Dedifferentiated amniotic fluid mesenchymal stem cell (primary cell): ENCODE measurements at regions not wholly inside any gene's neighbourhood (a gene's known extent, or its start where the extent isn't known, plus 50 kb on each side); places are given as distances from the start of the nearest gene placed in this dataset.
A peak's percentile ranks its signal among the peaks of the same experiment; 100 is the strongest.
"Not testable (repeated sequence)": the region's sequence is repeated elsewhere in the genome, so short reads cannot be mapped to it uniquely, and the experiment has no call there.

Experiments
- DNase-seq: peaks from one replicate; pipeline ENCODE4 v3.0.0-alpha.2; 2016; ENCODE audit errors: extremely low spot score

DNA sequence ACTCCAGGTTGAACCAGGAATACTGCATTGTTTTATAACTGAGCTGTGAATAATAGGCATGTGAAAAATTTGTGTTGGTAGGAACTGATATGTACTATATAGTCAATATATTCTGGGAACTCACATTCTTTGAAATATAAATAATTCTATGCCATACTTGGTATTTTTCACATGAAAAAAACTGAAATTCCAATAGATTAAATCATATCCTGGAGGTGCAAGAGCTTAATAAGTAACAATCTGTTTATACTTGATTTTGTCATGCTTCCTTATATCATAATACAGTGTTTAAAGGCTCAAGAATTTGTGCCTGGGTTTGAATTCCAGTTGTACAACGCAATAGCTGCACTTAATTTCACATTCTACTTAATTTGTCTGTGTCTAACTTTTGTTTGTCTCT, 387.0 kb downstream of the USP25 start:
- peak; percentile 17 for DNase-seq

DNA sequence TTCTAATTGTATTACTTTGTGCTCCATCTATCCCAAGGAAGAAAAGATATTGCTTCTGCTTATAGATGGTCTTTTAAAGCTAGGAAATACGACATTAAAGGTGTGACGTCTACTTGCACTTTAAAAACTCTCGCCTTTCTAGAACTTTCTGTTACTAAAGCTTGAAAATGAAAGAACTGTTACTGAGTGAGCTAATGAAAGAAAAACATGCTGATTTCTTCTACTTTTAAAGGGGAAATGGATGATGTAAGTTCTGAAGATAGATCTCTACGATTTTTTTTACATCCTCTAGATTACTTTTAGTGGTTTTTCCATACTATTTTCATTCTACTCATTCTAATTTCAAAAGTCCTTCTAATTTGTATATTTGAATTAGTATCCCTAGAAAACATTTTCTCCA, 387.5 kb downstream of the USP25 start:
- peak; percentile 40 for DNase-seq

GRCh38 chr21:16117851-16118590, 388.2 kb downstream of the USP25 start:
- DNase-seq, result peak; percentile 77

- DNase-seq, result peak; percentile 92
These were observed 394.8 kb downstream of the USP25 start for GRCh38 chr21:16124378-16125138.

GRCh38 chr21:16125274-16125673, 395.5 kb downstream of the USP25 start:
- DNase-seq, result peak; percentile 42

- not testable (repeated sequence) for DNase-seq
These were observed 402.7 kb downstream of the USP25 start for GRCh38 chr21:16132453-16132852.

- DNase-seq, result no peak
These were observed 403.5 kb downstream of the USP25 start for GRCh38 chr21:16133248-16133647.

GRCh38 chr21:16134134-16134533, 404.4 kb downstream of the USP25 start:
- DNase-seq, result no peak

GRCh38 chr21:16137106-16137505, 407.3 kb downstream of the USP25 start:
- DNase-seq, result no peak

GRCh38 chr21:16145052-16145451, 415.3 kb downstream of the USP25 start:
- DNase-seq, result no peak

GRCh38 chr21:16145479-16145878, 415.7 kb downstream of the USP25 start:
- DNase-seq, result no peak

DNA sequence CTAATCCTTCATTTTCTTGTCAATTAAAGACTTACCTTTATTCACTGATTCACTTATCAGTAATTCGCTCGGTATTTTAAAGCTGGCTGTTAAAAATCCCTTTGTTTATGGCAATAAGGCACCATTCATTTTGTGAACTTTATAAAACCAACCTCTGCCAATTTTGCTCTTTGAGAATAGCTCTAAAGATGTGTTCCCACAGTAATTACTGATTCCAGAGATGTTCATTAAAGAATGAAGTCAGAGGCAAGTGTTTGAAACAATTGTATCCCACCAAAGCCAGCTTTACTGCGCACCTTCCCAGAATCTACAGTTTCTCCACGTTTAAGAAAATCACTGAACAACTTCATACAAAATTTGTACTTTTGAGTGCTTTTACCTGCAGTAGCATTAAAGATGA, 424.5 kb downstream of the USP25 start:
- DNase-seq, result no peak

- no peak for DNase-seq
These were observed 425.3 kb downstream of the USP25 start for GRCh38 chr21:16154951-16155635.

DNA sequence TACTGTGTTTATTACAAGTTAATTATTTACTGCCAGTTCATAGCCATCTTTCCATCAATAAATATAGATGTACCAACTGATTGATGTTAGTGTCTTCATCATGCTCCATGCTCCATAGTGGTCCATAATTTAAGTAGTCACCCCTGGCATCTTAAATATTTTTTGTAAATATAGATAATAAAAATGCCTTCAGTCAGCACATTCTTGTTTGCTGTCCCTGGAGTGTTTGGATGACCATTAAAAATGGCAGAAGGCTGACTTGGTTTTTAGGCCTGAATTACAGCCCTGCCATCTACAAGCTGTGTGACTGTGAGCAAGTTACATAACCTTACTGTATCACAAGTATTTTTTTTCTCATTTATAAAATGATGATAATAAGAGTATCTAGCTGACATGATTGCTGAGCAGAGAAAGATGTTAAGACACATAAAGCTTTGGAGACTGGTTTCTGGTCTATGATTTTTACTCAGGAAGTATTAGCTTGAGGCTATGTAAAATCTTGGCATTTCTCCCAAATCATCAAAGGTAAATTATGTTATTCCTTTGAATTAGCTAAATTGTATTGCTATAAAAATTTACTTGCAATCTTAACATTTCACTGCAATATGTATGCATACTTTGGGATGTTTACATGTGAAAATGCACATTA, 427.2 kb downstream of the USP25 start:
- no peak for DNase-seq

DNA sequence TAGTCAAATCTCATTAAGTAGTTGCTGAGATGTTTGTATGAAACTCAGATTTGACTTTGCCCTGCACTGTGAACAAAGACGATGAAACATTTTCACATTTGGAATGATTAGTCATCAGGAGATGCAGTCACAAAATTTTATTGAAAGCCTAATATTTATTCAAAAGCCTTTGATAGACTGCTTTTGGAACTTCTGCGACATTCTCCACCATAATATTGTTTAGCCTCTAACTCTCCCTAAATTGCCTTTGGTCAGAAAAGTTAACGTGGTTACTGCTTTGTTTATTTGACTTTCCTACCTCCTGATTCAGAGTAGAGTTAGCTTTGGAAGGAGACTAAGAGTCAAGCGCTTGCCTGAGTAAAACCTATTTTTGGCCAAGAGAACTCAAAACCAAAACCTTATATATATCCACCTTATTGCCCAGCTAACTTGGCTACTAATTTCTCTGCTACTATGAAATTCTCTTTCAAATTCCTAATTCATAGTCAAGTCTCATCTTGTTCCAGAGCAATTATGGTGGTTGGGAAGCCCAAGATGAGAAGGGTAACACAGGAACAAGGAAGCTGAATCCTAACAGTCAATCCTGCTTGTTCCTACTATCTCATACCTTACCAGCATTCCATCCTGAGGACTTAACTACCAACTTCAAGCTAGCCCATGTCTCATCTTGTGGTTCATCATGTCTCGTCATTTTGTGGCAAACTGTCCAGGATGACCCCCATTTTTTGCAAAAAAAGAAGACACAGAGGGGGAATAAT, 429.6 kb downstream of the USP25 start:
- no peak for DNase-seq

GRCh38 chr21:16159971-16160350, 430.2 kb downstream of the USP25 start:
- no peak for DNase-seq

DNA sequence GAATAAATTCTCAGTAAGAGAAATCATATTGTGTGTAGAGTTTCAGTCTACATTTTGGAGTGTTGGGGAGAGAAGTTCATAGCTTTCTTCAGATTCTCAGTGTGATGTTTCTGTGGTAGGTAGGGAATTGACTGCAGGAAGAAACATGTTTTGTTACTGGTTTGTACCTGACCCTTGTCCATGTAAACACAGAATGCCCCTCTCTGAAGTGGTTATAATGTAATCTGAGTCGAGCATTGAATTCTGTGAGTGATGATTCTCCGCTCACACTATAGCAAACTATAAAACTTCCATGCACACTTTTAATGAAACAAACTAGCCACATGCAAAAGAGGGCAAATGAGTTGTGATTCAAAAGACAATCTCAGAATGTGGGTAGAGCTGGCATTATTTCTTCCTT, 433.2 kb downstream of the USP25 start:
- no peak for DNase-seq

DNA sequence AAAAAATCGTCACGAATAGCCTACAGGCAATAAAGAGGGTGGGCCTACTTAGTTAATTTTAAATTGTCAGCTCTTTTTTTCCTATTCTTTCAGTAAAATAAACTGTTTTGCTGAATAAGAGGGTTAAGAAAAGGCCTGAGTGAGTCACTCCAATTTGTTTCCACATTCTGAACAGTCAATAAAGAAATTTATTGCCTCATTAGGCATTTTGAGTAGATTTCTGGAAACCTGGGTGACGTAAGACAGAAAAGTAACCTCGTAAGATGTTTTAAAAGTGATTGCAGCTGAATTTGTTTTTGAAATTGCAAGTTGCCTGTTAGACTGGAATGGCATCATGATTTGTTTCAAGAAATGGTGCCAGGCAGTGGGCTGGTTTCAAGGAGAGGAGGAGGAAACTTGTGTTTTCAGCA, 439.3 kb downstream of the USP25 start:
- no peak for DNase-seq

- DNase-seq, result no peak
These were observed 440.0 kb downstream of the USP25 start for GRCh38 chr21:16169779-16170178.

DNA sequence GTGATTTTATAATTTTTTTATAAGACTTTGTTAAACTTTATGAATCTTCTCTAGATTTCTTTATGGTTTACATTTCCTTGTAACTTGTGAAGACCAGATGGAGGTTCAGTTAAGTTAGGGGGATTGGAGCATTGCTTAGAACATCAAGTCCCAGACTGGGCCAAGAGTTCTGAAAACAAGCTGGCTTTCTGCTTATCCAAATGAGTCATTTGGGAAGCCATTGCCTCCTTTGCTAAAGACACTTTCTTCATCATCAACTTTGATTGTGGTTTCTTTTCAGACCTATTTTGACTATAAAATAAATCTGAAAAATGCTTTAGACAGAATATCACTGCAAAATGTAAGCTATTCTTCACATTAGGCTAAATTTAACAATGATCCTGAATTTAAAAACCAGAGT, 446.8 kb downstream of the USP25 start:
- no peak for DNase-seq

- DNase-seq, result no peak
These were observed 447.8 kb downstream of the USP25 start for GRCh38 chr21:16177532-16177931.

DNA sequence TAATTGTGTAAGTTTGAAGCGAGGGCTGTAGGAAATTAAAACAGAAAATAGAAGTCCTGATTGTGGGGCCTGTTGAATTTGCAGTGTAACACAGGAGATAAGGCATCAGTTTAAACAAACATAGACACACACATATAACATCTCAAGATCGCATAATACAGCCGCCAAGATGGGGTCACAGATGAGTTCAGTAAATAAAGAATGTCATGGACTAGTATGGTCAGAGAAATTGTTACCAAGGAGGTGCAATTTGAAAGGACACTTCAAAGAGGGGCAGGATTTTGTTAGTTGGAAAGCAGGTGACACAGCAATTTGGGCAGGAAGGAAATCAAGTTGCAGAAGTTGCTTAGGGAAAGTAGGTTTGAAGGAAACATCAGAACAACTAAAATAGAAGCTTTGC, 450.0 kb downstream of the USP25 start:
- DNase-seq, result no peak
